Activated CD8-positive, alpha-beta memory T cell treated with anti-CD3 and anti-CD28 coated beads, Interleukin-2, amount 10 ng/mL, durations not matched to agents 7 days and 5 days (primary cell): ENCODE measurements at regions not wholly inside any gene's neighbourhood (a gene's known extent, or its start where the extent isn't known, plus 50 kb on each side); places are given as distances from the start of the nearest gene placed in this dataset.

Source experiments
- ATAC-seq: fragments of 150-1000 bp; cut with Tn5 transposase; one replicate; pipeline ENCODE4 v1.10.0; 2021; ENCODE audit warnings: moderate library complexity
- CTCF ChIA-PET: fragments of 350-600 bp; sonication (Branson Sonifier 250); formaldehyde crosslinking; loops from one replicate; lab custom pipeline; 2021; ENCODE audit warnings: antibody characterized with exemption; lab: Charles Lee
- DNase-seq: peaks from one replicate; pipeline ENCODE4 v3.0.0-alpha.2; 2020
- H3K27ac Mint-ChIP-seq: one replicate; pipeline ENCODE4 v1.8.0; 2021; ENCODE audit warnings: mild to moderate bottlenecking, mixed read lengths
- H3K27me3 Mint-ChIP-seq: one replicate; pipeline ENCODE4 v1.8.0; 2021; ENCODE audit warnings: mixed read lengths
- H3K36me3 Mint-ChIP-seq: one replicate; pipeline ENCODE4 v1.8.0; 2021; ENCODE audit warnings: mild to moderate bottlenecking, mixed read lengths
- H3K4me1 Mint-ChIP-seq: one replicate; pipeline ENCODE4 v1.8.0; 2021; ENCODE audit warnings: mixed read lengths
- H3K4me3 Mint-ChIP-seq: one replicate; pipeline ENCODE4 v1.8.0; 2021; ENCODE audit warnings: mild to moderate bottlenecking, moderate library complexity, mixed read lengths
- H3K9me3 Mint-ChIP-seq: one replicate; pipeline ENCODE4 v1.8.0; 2022; ENCODE audit warnings: low read depth, mixed read lengths

GRCh38 chr20:58162986-58163385, 65.5 kb downstream of the ANKRD60 start:
- Mint-ChIP-seq H3K36me3 (no peaks in the 10 kb centered on the region), H3K27me3 (peaks cover 4% of the 10 kb centered on the region), H3K9me3 (no peaks in the 10 kb centered on the region), H3K27ac (no peak overlapping the region), H3K4me1 (no peaks in the 10 kb centered on the region), H3K4me3 (no peak overlapping the region)
- CTCF ChIA-PET, result no interaction called here
- DNase-seq (no peak), ATAC-seq (no peak)

DNA sequence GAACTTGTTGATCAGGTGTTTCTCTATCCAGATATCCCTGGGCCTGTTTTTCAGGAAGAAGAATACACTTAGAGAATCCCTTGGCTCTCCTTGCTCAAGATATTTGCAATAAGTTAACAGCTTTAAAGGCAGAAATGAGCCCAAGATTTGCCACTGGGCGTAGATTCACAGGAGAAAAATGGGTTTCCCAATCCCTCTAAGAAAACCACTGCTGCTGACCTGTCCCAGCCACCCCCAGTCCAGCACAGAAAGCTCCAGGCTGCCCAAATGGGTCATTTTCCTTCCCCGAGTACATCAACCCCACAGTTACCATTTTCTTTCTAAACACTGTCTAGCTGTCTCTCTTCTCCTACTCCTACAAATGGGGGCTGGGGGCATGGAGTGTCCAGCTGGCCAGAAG, 67.3 kb downstream of the ANKRD60 start:
- no peaks in the 10 kb centered on the region for H3K36me3 Mint-ChIP-seq
- no peaks in the 10 kb centered on the region for H3K4me1 Mint-ChIP-seq
- peaks cover 4% of the 10 kb centered on the region for H3K27me3 Mint-ChIP-seq
- no peaks in the 10 kb centered on the region for H3K9me3 Mint-ChIP-seq
- no peak for DNase-seq
- no peak overlapping the region for H3K27ac Mint-ChIP-seq
- CTCF ChIA-PET, result no interaction called here
- ATAC-seq, result no peak
- no peak overlapping the region for H3K4me3 Mint-ChIP-seq

DNA sequence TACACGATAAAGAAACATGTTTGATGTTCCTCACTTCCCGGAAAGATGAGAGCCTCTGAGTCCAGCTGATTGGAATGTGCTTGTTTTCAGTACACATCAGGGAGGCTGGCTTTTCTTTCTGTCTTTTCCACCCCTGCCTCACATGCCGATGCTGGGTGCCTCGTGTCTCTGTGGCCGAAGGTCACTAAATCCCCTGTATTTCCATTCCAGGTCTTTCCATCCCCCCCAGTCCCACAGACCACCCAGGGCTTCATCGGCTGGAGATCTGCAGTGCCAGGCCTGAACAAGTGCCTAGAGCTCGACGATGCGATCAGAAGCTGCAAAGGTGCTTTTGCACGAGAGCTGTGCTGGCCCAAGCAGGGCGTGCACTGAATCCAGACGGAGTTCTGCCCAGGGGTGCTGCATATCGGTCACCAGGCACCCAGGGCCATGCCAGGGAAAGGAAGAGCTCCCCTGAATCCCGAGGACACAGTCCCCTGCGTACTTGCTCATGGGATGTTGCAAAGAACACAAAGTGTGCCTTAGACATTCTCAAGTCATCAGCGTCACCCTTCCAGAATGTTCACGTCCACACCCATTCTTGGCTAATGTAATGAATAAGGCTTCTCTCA, 67.9 kb downstream of the ANKRD60 start:
- Mint-ChIP-seq H3K4me3 (no peak overlapping the region), H3K27ac (no peak overlapping the region), H3K9me3 (no peaks in the 10 kb centered on the region), H3K27me3 (peaks cover 4% of the 10 kb centered on the region), H3K4me1 (no peaks in the 10 kb centered on the region), H3K36me3 (no peaks in the 10 kb centered on the region)
- no peak for ATAC-seq
- no peak for DNase-seq
- CTCF ChIA-PET, result no interaction called here

- CTCF ChIA-PET, result no interaction called here
- no peaks in the 10 kb centered on the region for H3K9me3 Mint-ChIP-seq
- H3K4me1 Mint-ChIP-seq, result no peaks in the 10 kb centered on the region
- no peak overlapping the region for H3K4me3 Mint-ChIP-seq
- ATAC-seq (no peak), DNase-seq (no peak)
- peaks cover 33% of the 10 kb centered on the region for H3K27me3 Mint-ChIP-seq
- no peaks in the 10 kb centered on the region for H3K36me3 Mint-ChIP-seq
- no peak overlapping the region for H3K27ac Mint-ChIP-seq
Measured at GRCh38 chr20:58155148-58155925, 73.1 kb downstream of the ANKRD60 start.

DNA sequence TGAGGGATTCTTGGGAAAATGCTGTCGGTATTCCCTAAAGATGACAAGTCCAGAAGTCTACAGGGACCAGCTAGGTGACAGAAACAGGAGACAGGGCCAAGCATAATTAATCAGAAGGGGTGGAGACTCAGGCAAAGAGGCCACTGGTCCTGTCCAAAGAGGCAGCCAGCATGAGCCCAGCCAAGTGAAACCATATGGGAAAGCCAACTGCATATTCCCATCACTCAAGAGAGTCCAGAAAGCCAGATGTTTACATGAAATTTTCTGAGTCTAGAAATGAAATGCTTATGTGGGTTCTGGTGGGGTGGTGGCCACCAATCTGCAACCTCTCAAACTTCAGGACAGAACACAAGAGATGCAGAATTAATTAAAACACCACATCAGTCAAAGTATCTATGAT, 74.3 kb downstream of the ANKRD60 start:
- DNase-seq (no peak), ATAC-seq (no peak)
- CTCF ChIA-PET, result no interaction called here
- no peak overlapping the region for H3K4me3 Mint-ChIP-seq
- H3K36me3 Mint-ChIP-seq, result no peaks in the 10 kb centered on the region
- H3K27ac Mint-ChIP-seq, result no peak overlapping the region
- no peaks in the 10 kb centered on the region for H3K4me1 Mint-ChIP-seq
- H3K27me3 Mint-ChIP-seq, result peaks cover 34% of the 10 kb centered on the region
- no peaks in the 10 kb centered on the region for H3K9me3 Mint-ChIP-seq

DNA sequence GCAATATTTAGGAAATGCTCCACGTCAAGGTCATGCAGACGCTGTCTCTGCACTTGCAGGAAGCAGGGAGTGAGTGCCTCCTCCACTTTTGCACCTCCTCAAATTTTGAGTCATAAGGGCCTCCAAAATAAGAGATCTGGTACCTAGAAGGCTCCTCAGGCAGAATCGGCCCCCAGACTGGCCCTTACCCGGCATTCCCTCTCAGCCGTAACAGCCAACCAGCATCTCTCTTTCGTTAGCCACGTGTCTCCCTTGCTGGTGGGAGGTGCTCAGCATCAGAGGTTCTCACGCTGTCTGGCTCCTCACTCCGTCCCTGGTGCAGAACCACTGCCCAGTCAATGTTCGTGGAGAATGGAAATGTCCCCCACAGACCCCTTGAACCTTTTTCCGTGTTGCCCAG, 75.3 kb downstream of the ANKRD60 start:
- CTCF ChIA-PET, result no interaction called here
- no peaks in the 10 kb centered on the region for H3K36me3 Mint-ChIP-seq
- H3K4me1 Mint-ChIP-seq, result no peaks in the 10 kb centered on the region
- no peak overlapping the region for H3K27ac Mint-ChIP-seq
- peaks cover 39% of the 10 kb centered on the region for H3K27me3 Mint-ChIP-seq
- no peak overlapping the region for H3K4me3 Mint-ChIP-seq
- ATAC-seq, result no peak
- DNase-seq, result no peak
- H3K9me3 Mint-ChIP-seq, result no peaks in the 10 kb centered on the region

DNA sequence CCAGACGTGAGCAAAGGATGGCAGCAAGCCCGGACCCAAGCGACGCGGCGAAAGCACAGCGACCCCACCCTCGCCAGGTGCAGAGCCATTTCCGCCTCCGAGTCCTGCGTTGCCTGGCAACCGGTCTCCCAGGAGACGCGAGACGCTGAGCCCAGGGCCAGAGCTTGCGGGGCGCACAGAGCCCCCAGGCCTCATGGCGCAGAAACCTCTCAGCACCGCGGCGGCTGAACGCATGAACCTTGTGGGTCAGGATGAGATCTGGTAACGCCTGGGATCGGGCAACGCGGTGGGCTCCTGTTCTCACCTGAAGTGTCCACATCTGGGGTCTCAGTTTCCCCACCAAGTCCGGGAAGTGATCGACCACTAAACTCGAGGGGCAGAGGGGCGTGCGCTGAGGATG, 77.7 kb downstream of the ANKRD60 start:
- Mint-ChIP-seq H3K4me3 (no peak overlapping the region), H3K27me3 (peaks cover 47% of the 10 kb centered on the region), H3K27ac (no peak overlapping the region), H3K9me3 (no peaks in the 10 kb centered on the region), H3K4me1 (no peaks in the 10 kb centered on the region), H3K36me3 (no peaks in the 10 kb centered on the region)
- no peak for DNase-seq
- no peak for ATAC-seq
- CTCF ChIA-PET, result no interaction called here

DNA sequence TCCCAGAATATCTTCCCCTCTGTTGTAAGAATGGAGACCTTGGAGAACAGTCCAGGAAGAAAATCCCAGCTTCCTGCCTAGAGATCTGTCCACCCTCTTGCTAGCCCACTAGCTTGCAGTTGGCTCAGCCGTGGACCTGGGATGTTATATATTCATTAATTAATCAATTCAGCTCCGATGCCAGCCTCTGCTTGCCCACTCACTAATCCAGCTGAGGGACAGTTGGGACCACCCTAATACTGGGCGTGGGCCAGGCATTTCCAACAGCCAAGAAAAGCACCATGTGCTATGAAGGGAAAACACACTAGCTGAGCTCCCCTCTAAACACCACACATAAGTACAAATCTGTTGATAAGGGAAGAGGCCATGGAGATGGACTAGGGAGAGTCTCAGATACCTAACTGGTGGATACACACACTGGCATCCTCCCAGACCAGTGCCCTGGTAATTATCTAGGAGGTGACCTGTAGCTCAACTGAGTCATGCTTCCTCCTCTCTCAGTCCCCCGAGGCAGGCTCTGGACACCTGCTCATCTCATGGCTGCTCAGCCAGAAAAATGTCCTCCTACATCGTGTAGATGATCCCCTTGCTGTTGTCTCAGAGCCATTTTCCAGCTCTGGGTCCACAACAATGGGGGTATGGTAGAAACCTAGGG, 78.9 kb downstream of the ANKRD60 start:
- CTCF ChIA-PET, result no interaction called here
- H3K27ac Mint-ChIP-seq, result no peak overlapping the region
- H3K27me3 Mint-ChIP-seq, result peaks cover 44% of the 10 kb centered on the region
- ATAC-seq (no peak), DNase-seq (no peak)
- no peaks in the 10 kb centered on the region for H3K4me1 Mint-ChIP-seq
- H3K9me3 Mint-ChIP-seq, result no peaks in the 10 kb centered on the region
- no peaks in the 10 kb centered on the region for H3K36me3 Mint-ChIP-seq
- H3K4me3 Mint-ChIP-seq, result no peak overlapping the region

DNA sequence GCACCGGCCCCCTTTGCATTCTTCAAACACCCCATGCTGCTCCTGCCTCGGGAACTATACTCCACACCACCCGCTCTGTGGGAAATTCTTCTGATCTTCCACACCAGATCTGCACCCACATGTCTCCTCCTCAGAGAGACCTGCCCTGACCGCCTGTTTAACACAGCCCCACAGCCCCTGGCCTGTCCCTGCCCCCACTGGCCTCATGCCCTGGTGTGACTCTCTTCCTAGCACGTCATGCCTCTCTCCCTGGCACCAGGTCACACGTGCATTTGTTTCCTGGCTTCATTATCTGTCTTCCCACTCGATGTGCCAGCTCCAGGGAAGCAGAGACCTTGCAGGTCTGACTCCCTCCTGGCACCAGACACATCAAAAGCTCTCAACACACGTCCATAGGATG, 79.6 kb downstream of the ANKRD60 start:
- Mint-ChIP-seq H3K27ac (no peak overlapping the region), H3K9me3 (no peaks in the 10 kb centered on the region), H3K4me1 (no peaks in the 10 kb centered on the region), H3K27me3 (peaks cover 43% of the 10 kb centered on the region), H3K36me3 (no peaks in the 10 kb centered on the region), H3K4me3 (no peak overlapping the region)
- DNase-seq (no peak), ATAC-seq (no peak)
- CTCF ChIA-PET, result no interaction called here

- DNase-seq (no peak), ATAC-seq (no peak)
- Mint-ChIP-seq H3K36me3 (no peaks in the 10 kb centered on the region), H3K4me3 (no peak overlapping the region), H3K27ac (no peak overlapping the region), H3K4me1 (no peaks in the 10 kb centered on the region), H3K9me3 (no peaks in the 10 kb centered on the region), H3K27me3 (peaks cover 35% of the 10 kb centered on the region)
- CTCF ChIA-PET, result no interaction called here
Measured at GRCh38 chr20:58147628-58148370, 80.7 kb downstream of the ANKRD60 start.

DNA sequence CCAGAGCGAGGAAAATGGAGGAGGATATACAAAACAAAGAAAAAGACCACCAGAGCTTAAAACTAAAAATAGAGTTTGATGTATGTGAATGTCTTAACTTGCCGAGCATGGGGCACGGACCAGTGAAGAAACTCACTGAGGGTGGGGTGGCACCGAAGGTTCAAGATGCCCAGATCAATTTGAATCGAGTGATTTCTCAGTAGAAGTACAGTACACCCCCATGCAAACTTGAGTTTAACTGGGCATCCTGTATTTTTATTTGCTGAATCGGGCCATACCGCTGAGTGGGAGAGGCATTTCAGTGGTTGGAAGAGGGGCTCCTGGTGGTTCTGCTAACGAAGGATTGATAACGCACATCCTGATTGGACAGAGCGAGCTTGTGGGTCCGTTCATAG, 81.7 kb downstream of the ANKRD60 start:
- peaks cover 33% of the 10 kb centered on the region for H3K27me3 Mint-ChIP-seq
- CTCF ChIA-PET, result no interaction called here
- no peaks in the 10 kb centered on the region for H3K9me3 Mint-ChIP-seq
- H3K4me1 Mint-ChIP-seq, result no peaks in the 10 kb centered on the region
- no peaks in the 10 kb centered on the region for H3K36me3 Mint-ChIP-seq
- DNase-seq (no peak), ATAC-seq (no peak)
- H3K4me3 Mint-ChIP-seq, result no peak overlapping the region
- H3K27ac Mint-ChIP-seq, result no peak overlapping the region

DNA sequence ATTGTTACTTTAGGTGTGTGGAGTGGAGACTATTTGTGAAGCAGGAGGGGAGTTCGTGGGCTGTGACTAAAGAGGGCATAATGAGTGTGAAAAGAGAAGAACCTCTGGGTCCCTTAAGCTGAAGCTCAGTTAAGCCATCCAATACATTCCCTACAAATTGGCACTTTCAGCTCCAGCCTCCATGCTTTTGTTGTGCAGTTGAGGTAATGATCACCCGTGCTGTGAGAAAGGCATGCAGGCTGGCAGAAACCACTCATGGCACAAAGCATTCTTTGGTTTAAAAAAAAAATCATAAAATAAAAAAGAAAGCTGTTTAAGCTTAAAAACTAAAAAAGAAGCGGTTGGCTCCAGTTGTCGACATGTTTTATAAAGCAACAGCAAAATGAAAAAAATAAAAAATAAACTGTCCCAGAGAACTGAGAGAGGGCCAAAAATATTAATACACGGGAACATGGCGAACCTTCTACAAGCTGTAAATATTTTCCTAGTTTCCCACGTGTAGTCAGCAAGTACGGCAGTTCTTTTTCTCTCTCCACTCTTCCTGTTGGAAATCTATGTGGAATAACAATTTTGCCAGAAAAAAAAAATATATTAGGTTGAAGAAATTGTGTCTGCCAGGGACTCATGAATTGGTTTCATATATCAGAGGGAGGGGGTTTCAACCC, 82.2 kb downstream of the ANKRD60 start:
- DNase-seq, result no peak
- Mint-ChIP-seq H3K9me3 (no peaks in the 10 kb centered on the region), H3K4me1 (no peaks in the 10 kb centered on the region), H3K27me3 (peaks cover 32% of the 10 kb centered on the region), H3K36me3 (no peaks in the 10 kb centered on the region), H3K27ac (no peak overlapping the region), H3K4me3 (no peak overlapping the region)
- CTCF ChIA-PET, result no interaction called here
- no peak for ATAC-seq

DNA sequence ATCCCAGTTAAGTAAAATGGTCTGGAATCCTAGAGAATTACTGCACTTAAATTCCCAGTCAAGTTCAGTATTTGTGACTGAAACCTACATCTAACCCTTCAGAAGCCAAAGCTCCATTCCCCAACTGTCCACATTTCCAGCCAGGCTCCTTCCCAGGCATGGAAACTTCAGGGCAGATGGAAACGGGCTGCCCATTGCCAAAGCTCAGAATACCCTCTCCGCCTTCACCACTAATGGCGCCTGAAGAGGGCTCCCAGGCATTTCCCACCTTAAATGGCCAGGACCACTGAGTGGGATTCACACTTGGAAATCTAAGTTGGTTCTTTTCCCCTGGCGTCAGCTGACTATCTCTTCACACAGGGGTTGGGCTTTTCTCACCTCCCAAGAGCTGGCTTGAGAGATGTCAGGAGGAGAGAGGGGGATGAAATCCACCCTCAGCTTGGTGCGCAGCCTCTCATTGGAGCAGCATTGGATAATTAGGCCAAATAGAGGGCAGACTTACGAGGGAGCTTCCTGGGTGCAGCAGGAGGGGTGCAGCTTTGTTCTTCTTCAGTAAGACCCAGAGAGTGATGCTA, 82.9 kb downstream of the ANKRD60 start:
- H3K27ac Mint-ChIP-seq, result no peak overlapping the region
- no peaks in the 10 kb centered on the region for H3K4me1 Mint-ChIP-seq
- DNase-seq, result no peak
- H3K9me3 Mint-ChIP-seq, result no peaks in the 10 kb centered on the region
- no peak overlapping the region for H3K4me3 Mint-ChIP-seq
- ATAC-seq, result no peak
- CTCF ChIA-PET, result no interaction called here
- H3K36me3 Mint-ChIP-seq, result no peaks in the 10 kb centered on the region
- H3K27me3 Mint-ChIP-seq, result peaks cover 28% of the 10 kb centered on the region
